WTC11 (cell line): ENCODE measurements at regions not wholly inside any gene's neighbourhood (a gene's known extent, or its start where the extent isn't known, plus 50 kb on each side); places are given as distances from the start of the nearest gene placed in this dataset.

Experiments
- ATAC-seq: fragments of 200-7000 bp; cut with Tn5 transposase; 2 replicates; pipeline ENCODE4 v1.10.0; 2021; ENCODE audit warnings: mild to moderate bottlenecking, moderate library complexity
- CTCF ChIA-PET: fragments of 300-600 bp; sonication (Branson Sonifier 250); formaldehyde crosslinking; loops from one replicate; lab custom pipeline; 2021; ENCODE audit warnings: antibody characterized with exemption; lab: Charles Lee
- POLR2A ChIA-PET: fragments of 350-600 bp; sonication (Branson Sonifier 250); formaldehyde crosslinking; loops from one replicate; lab custom pipeline; 2021; ENCODE audit warnings: antibody characterized with exemption; lab: Charles Lee
- DNase-seq: peaks from one replicate; pipeline ENCODE4 v3.0.0; 2021; ENCODE audit warnings: low spot score
- H3K27ac Mint-ChIP-seq: 2 replicates; pipeline ENCODE4 v1.8.0; 2021; ENCODE audit warnings: mixed read lengths
- H3K27me3 Mint-ChIP-seq: 2 replicates; pipeline ENCODE4 v1.8.0; 2021; ENCODE audit warnings: low read depth, mild to moderate bottlenecking, moderate library complexity, mixed read lengths
- H3K36me3 Mint-ChIP-seq: 2 replicates; pipeline ENCODE4 v1.8.0; 2021; ENCODE audit warnings: mixed read lengths
- H3K4me1 Mint-ChIP-seq: 2 replicates; pipeline ENCODE4 v1.8.0; 2022; ENCODE audit warnings: mixed read lengths
- H3K4me3 Mint-ChIP-seq: 2 replicates; pipeline ENCODE4 v1.8.0; 2021; ENCODE audit warnings: mild to moderate bottlenecking, moderate library complexity, mixed read lengths
- H3K9me3 Mint-ChIP-seq: 2 replicates; pipeline ENCODE4 v1.8.0; 2021; ENCODE audit warnings: mixed read lengths
- EMX1 ChIP-seq: fragments of 250-450 bp; sonication (Bioruptor Pico); IDR thresholded peaks from 2 replicates; pipeline ENCODE4 v1.8.0; 2021; ENCODE audit warnings: mild to moderate bottlenecking
- FOXK1 ChIP-seq: sonication (generic); formaldehyde crosslinking; IDR thresholded peaks from 2 replicates; pipeline ENCODE4 v1.8.0; 2022; ENCODE audit warnings: mild to moderate bottlenecking, moderate library complexity, missing genetic modification reagents
- KAT7 ChIP-seq: sonication (generic); formaldehyde crosslinking; IDR thresholded peaks from 2 replicates; pipeline ENCODE4 v1.8.1; 2023; ENCODE audit warnings: missing genetic modification reagents, mild to moderate bottlenecking, borderline replicate concordance
- NR1H2 ChIP-seq: sonication (generic); formaldehyde crosslinking; IDR thresholded peaks from 2 replicates; pipeline ENCODE4 v1.9.0; 2021; ENCODE audit warnings: mild to moderate bottlenecking, moderate library complexity, missing genetic modification reagents
- NR2C2 ChIP-seq: sonication (generic); formaldehyde crosslinking; IDR thresholded peaks from 2 replicates; pipeline ENCODE4 v1.8.0; 2022; ENCODE audit warnings: mild to moderate bottlenecking, missing genetic modification reagents
- NR3C1 ChIP-seq: sonication (generic); formaldehyde crosslinking; conservative IDR thresholded peaks from 2 replicates; pipeline ENCODE4 v1.8.1; 2023; ENCODE audit warnings: low read depth, mild to moderate bottlenecking, missing genetic modification reagents
- PRRX2 ChIP-seq: fragments of 250-450 bp; sonication (Bioruptor Pico); IDR thresholded peaks from 2 replicates; pipeline ENCODE4 v1.8.0; 2021; ENCODE audit warnings: mild to moderate bottlenecking
- SP1 ChIP-seq: sonication (generic); formaldehyde crosslinking; conservative IDR thresholded peaks from 2 replicates; pipeline ENCODE4 v1.8.1; 2022; ENCODE audit warnings: missing genetic modification reagents
- ZNF416 ChIP-seq: fragments of 250-450 bp; sonication (Bioruptor Pico); IDR thresholded peaks from 2 replicates; pipeline ENCODE4 v1.9.0; 2021; ENCODE audit warnings: mild to moderate bottlenecking, inconsistent platforms
- TF ChIP-seq, protein P1 (sequence below): sonication (generic); formaldehyde crosslinking; IDR thresholded peaks from 2 replicates; pipeline ENCODE4 v1.8.0; 2022; ENCODE audit warnings: missing genetic modification reagents
- TF ChIP-seq, protein P2 (sequence below): sonication (generic); formaldehyde crosslinking; IDR thresholded peaks from 2 replicates; pipeline ENCODE4 v1.8.1; 2023; ENCODE audit warnings: mild to moderate bottlenecking, missing genetic modification reagents
- TF ChIP-seq, protein P3 (sequence below): sonication (generic); formaldehyde crosslinking; IDR thresholded peaks from 2 replicates; pipeline ENCODE4 v1.8.0; 2022; ENCODE audit warnings: mild to moderate bottlenecking, missing genetic modification reagents
- TF ChIP-seq, protein P4 (sequence below): sonication (generic); formaldehyde crosslinking; IDR thresholded peaks from 2 replicates; pipeline ENCODE4 v1.8.1; 2023; ENCODE audit warnings: mild to moderate bottlenecking, moderate library complexity, missing genetic modification reagents
- TF ChIP-seq, protein P5 (sequence below): fragments of 250-450 bp; sonication (Bioruptor Pico); IDR thresholded peaks from 2 replicates; pipeline ENCODE4 v1.9.0; 2021; ENCODE audit warnings: mild to moderate bottlenecking

DNA sequence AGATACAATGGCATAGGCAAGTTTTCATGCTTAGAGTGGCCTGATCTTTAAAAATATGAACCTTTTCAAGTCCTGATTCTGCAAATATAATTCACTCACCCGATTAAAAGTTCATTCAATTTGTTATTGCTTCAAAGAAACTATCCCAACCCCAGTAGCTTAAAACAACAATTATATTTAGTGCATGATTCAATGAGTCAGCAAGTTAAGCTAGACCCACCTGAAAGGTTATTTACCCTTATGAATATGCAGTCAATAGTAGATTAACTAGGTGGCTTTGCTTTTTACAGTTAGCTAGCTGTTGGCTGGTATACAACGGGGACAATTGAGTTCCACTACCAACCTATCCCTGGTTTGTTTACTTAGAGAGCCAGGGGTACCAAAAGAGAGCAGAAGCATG, 95.6 kb upstream of the ANKEF1 start (continued):
- TF ChIP-seq, protein P1, sequence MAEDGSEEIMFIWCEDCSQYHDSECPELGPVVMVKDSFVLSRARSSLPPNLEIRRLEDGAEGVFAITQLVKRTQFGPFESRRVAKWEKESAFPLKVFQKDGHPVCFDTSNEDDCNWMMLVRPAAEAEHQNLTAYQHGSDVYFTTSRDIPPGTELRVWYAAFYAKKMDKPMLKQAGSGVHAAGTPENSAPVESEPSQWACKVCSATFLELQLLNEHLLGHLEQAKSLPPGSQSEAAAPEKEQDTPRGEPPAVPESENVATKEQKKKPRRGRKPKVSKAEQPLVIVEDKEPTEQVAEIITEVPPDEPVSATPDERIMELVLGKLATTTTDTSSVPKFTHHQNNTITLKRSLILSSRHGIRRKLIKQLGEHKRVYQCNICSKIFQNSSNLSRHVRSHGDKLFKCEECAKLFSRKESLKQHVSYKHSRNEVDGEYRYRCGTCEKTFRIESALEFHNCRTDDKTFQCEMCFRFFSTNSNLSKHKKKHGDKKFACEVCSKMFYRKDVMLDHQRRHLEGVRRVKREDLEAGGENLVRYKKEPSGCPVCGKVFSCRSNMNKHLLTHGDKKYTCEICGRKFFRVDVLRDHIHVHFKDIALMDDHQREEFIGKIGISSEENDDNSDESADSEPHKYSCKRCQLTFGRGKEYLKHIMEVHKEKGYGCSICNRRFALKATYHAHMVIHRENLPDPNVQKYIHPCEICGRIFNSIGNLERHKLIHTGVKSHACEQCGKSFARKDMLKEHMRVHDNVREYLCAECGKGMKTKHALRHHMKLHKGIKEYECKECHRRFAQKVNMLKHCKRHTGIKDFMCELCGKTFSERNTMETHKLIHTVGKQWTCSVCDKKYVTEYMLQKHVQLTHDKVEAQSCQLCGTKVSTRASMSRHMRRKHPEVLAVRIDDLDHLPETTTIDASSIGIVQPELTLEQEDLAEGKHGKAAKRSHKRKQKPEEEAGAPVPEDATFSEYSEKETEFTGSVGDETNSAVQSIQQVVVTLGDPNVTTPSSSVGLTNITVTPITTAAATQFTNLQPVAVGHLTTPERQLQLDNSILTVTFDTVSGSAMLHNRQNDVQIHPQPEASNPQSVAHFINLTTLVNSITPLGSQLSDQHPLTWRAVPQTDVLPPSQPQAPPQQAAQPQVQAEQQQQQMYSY: no peak
- no peak for TF ChIP-seq KAT7 (CRISPR knock-in tag)
- no peak for TF ChIP-seq PRRX2 (CRISPR knock-in tag)
- no peak for TF ChIP-seq NR1H2 (CRISPR knock-in tag)
- no peak for TF ChIP-seq NR2C2 (CRISPR knock-in tag)
- TF ChIP-seq SP1: no peak

DNA sequence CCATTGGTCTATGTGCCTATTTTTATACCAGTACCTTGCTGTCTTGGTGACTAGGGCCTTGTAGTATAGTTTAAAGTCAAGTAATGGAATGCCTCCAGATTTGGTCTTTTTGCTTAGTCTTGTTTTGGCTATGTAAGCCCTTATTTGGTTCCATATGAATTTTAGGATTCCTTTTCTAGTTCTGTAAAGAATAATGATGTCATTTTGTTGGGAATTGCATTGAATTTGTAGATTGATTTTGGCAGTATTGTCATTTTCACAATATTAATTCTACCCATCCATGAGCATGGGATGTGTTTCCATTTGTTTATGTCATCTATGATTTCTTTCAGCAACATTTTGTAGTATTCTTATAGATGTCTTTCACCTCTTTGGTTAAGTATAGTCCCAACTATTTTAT, 96.4 kb upstream of the PAK5 start:
- ATAC-seq: no peak
- H3K9me3 Mint-ChIP-seq: peaks cover 5% of the 10 kb centered on the region

More for the DNA sequence above, 96.4 kb upstream of the PAK5 start:
- no peak overlapping the region for H3K4me3 Mint-ChIP-seq
- no peak overlapping the region for H3K27ac Mint-ChIP-seq
- no peak for DNase-seq
- TF ChIP-seq, protein P2, sequence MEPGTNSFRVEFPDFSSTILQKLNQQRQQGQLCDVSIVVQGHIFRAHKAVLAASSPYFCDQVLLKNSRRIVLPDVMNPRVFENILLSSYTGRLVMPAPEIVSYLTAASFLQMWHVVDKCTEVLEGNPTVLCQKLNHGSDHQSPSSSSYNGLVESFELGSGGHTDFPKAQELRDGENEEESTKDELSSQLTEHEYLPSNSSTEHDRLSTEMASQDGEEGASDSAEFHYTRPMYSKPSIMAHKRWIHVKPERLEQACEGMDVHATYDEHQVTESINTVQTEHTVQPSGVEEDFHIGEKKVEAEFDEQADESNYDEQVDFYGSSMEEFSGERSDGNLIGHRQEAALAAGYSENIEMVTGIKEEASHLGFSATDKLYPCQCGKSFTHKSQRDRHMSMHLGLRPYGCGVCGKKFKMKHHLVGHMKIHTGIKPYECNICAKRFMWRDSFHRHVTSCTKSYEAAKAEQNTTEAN (CRISPR knock-in tag): no peak
- TF ChIP-seq FOXK1 (CRISPR knock-in tag) (no peak), NR3C1 (CRISPR knock-in tag) (no peak), EMX1 (CRISPR knock-in tag) (no peak), ZNF416 (CRISPR knock-in tag) (no peak), KAT7 (CRISPR knock-in tag) (no peak)
- TF ChIP-seq, protein P3, sequence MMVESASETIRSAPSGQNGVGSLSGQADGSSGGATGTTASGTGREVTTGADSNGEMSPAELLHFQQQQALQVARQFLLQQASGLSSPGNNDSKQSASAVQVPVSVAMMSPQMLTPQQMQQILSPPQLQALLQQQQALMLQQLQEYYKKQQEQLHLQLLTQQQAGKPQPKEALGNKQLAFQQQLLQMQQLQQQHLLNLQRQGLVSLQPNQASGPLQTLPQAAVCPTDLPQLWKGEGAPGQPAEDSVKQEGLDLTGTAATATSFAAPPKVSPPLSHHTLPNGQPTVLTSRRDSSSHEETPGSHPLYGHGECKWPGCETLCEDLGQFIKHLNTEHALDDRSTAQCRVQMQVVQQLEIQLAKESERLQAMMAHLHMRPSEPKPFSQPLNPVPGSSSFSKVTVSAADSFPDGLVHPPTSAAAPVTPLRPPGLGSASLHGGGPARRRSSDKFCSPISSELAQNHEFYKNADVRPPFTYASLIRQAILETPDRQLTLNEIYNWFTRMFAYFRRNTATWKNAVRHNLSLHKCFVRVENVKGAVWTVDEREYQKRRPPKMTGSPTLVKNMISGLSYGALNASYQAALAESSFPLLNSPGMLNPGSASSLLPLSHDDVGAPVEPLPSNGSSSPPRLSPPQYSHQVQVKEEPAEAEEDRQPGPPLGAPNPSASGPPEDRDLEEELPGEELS: no peak
- TF ChIP-seq, protein P4, sequence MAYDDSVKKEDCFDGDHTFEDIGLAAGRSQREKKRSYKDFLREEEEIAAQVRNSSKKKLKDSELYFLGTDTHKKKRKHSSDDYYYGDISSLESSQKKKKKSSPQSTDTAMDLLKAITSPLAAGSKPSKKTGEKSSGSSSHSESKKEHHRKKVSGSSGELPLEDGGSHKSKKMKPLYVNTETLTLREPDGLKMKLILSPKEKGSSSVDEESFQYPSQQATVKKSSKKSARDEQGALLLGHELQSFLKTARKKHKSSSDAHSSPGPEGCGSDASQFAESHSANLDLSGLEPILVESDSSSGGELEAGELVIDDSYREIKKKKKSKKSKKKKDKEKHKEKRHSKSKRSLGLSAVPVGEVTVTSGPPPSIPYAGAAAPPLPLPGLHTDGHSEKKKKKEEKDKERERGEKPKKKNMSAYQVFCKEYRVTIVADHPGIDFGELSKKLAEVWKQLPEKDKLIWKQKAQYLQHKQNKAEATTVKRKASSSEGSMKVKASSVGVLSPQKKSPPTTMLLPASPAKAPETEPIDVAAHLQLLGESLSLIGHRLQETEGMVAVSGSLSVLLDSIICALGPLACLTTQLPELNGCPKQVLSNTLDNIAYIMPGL (CRISPR knock-in tag): no peak
- TF ChIP-seq, protein P5, sequence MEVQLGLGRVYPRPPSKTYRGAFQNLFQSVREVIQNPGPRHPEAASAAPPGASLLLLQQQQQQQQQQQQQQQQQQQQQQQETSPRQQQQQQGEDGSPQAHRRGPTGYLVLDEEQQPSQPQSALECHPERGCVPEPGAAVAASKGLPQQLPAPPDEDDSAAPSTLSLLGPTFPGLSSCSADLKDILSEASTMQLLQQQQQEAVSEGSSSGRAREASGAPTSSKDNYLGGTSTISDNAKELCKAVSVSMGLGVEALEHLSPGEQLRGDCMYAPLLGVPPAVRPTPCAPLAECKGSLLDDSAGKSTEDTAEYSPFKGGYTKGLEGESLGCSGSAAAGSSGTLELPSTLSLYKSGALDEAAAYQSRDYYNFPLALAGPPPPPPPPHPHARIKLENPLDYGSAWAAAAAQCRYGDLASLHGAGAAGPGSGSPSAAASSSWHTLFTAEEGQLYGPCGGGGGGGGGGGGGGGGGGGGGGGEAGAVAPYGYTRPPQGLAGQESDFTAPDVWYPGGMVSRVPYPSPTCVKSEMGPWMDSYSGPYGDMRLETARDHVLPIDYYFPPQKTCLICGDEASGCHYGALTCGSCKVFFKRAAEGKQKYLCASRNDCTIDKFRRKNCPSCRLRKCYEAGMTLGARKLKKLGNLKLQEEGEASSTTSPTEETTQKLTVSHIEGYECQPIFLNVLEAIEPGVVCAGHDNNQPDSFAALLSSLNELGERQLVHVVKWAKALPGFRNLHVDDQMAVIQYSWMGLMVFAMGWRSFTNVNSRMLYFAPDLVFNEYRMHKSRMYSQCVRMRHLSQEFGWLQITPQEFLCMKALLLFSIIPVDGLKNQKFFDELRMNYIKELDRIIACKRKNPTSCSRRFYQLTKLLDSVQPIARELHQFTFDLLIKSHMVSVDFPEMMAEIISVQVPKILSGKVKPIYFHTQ: no peak
- POLR2A ChIA-PET: no interaction called here
- H3K4me1 Mint-ChIP-seq: peaks cover 3% of the 10 kb centered on the region; the same call in 1 of the 2 replicates
- H3K27me3 Mint-ChIP-seq: no peaks in the 10 kb centered on the region
- no peaks in the 10 kb centered on the region for H3K36me3 Mint-ChIP-seq
- CTCF ChIA-PET: interaction anchor here (0.9 kb wide), 1 partner anchor 317 kb away, joined by 3 read pairs; no protein-coding TSS in a partner anchor
